DOHH2 (cell line): ENCODE measurements at regions not wholly inside any gene's neighbourhood (a gene's known extent, or its start where the extent isn't known, plus 50 kb on each side); places are given as distances from the start of the nearest gene placed in this dataset.

Source experiments
- CTCF ChIP-seq: fragments of 200-600 bp; sonication (generic); IDR thresholded peaks from one replicate; pipeline ENCODE4 v1.5.1; 2014; ENCODE audit warnings: antibody characterized with exemption, mild to moderate bottlenecking, low read depth, low read length; ENCODE audit not compliant: poor library complexity, severe bottlenecking
- EZH2phosphoT487 ChIP-seq: fragments of 200-600 bp; sonication (generic); IDR thresholded peaks from 2 replicates; pipeline ENCODE4 v1.6.1; 2017; ENCODE audit warnings: borderline replicate concordance, mild to moderate bottlenecking, antibody characterized with exemption, low read length, moderate library complexity, mixed read lengths

- TF ChIP-seq CTCF (no peak), EZH2phosphoT487 (no peak)
Measured at GRCh38 chr4:41476310-41476885, 61.6 kb upstream of the LIMCH1 start.
